Fibroblast of lung (primary cell): ENCODE measurements at regions not wholly inside any gene's neighbourhood (a gene's known extent, or its start where the extent isn't known, plus 50 kb on each side); places are given as distances from the start of the nearest gene placed in this dataset.
"Not testable (repeated sequence)": the region's sequence is repeated elsewhere in the genome, so short reads cannot be mapped to it uniquely, and the experiment has no call there.

Experiments
- DNase-seq, 2 donors: peaks; one replicate each; pipeline versions ENCODE4 v3.0.0 to v3.0.0-alpha.2; 2010; ENCODE audit warnings: low read depth in 2 of 2
- H2AFZ ChIP-seq: 2 replicates; pipeline ENCODE4 v1.5.1; 2012; ENCODE audit warnings: low read length, control low read depth, inconsistent platforms
- H3K27ac ChIP-seq: 2 replicates; pipeline ENCODE4 v1.5.1; 2011; ENCODE audit warnings: low read length, control low read depth; ENCODE audit not compliant: insufficient read depth
- H3K27me3 ChIP-seq: 2 replicates; pipeline ENCODE4 v1.5.1; 2011; ENCODE audit warnings: mild to moderate bottlenecking, low read length; ENCODE audit not compliant: control insufficient read depth, insufficient read depth
- H3K36me3 ChIP-seq: 2 replicates; pipeline ENCODE4 v1.5.1; 2011; ENCODE audit warnings: low read length; ENCODE audit not compliant: control insufficient read depth, insufficient read depth
- H3K4me1 ChIP-seq: 2 replicates; pipeline ENCODE4 v1.5.1; 2011; ENCODE audit warnings: low read length; ENCODE audit not compliant: control insufficient read depth, insufficient read depth; ENCODE audit errors: extremely low read depth
- H3K4me2 ChIP-seq: 2 replicates; pipeline ENCODE4 v1.5.1; 2011; ENCODE audit warnings: low read length, control low read depth; ENCODE audit not compliant: insufficient read depth; ENCODE audit errors: extremely low read depth
- H3K4me3 ChIP-seq, 4 experiments: fragments of 200-600 bp in 1 of 4; sonication (generic) in 1 of 4; replicated peaks in 1 of 4; 2 replicates each; pipeline ENCODE4 v1.5.1; 2011 to 2016; ENCODE audit warnings: low read length in 4 of 4, low read depth in 3 of 4, mild to moderate bottlenecking in 3 of 4, control low read depth in 2 of 4, inconsistent platforms in 1 of 4, mixed read lengths in 1 of 4; ENCODE audit not compliant: insufficient read depth in 1 of 4; ENCODE audit errors: control extremely low read depth in 1 of 4
- H3K79me2 ChIP-seq: 2 replicates; pipeline ENCODE4 v1.5.1; 2012; ENCODE audit warnings: mild to moderate bottlenecking, low read length, inconsistent platforms; ENCODE audit not compliant: control insufficient read depth, insufficient read depth
- H3K9ac ChIP-seq: 2 replicates; pipeline ENCODE4 v1.5.1; 2011; ENCODE audit warnings: mild to moderate bottlenecking, low read length, control low read depth; ENCODE audit not compliant: insufficient read depth
- H3K9me3 ChIP-seq: 2 replicates; pipeline ENCODE4 v1.5.1; 2012; ENCODE audit warnings: low read depth, low read length; ENCODE audit not compliant: control insufficient read depth, insufficient read depth
- H4K20me1 ChIP-seq: 2 replicates; pipeline ENCODE4 v1.5.1; 2011; ENCODE audit warnings: low read length; ENCODE audit not compliant: control insufficient read depth, insufficient read depth; ENCODE audit errors: extremely low read depth
- CTCF ChIP-seq, 2 donors: IDR thresholded peaks in 1 of 2; conservative IDR thresholded peaks in 1 of 2; 1 replicate in 1 of 2; 2 replicates in 1 of 2; pipeline ENCODE4 v1.5.1; 2011 to 2012; ENCODE audit warnings: low read length in 2 of 2, control low read depth in 1 of 2, inconsistent platforms in 1 of 2, low read depth in 1 of 2, mild to moderate bottlenecking in 1 of 2
- EZH2 ChIP-seq: IDR thresholded peaks from 2 replicates; pipeline ENCODE4 v1.5.1; 2012; ENCODE audit warnings: low read length, control low read depth, mild to moderate bottlenecking; ENCODE audit errors: missing control alignments

GRCh38 chr3:110021659-110022058 lies 684.3 kb upstream of the DPPA4 start:
- no peaks in the 10 kb centered on the region for H3K9me3 ChIP-seq
- H3K79me2 ChIP-seq, result no peaks in the 10 kb centered on the region
- no peak overlapping the region for H3K4me2 ChIP-seq
- H4K20me1 ChIP-seq, result no peaks in the 10 kb centered on the region
- H3K27me3 ChIP-seq, result no peaks in the 10 kb centered on the region
- TF ChIP-seq EZH2 (no peak), CTCF (conservative IDR thresholded peaks at IDR 0.05 in 1 of 2, IDR thresholded peaks at IDR 0.05 in 1 of 2; ENCODE audit: low read depth in 1 of 2, low read length in 2 of 2) (no peak)
- no peaks in the 10 kb centered on the region for H3K4me1 ChIP-seq
- H3K36me3 ChIP-seq, result no peaks in the 10 kb centered on the region
- no peak overlapping the region for H3K9ac ChIP-seq
- H3K4me3 ChIP-seq, result no peak overlapping the region
- no peak overlapping the region for H3K27ac ChIP-seq
- DNase-seq, result no peak
- no peak overlapping the region for H2AFZ ChIP-seq

GRCh38 chr3:110023022-110023421 lies 685.7 kb upstream of the DPPA4 start:
- not testable (repeated sequence) for H3K27me3 ChIP-seq, H3K9ac ChIP-seq, H4K20me1 ChIP-seq, H3K4me1 ChIP-seq, H3K36me3 ChIP-seq, H3K9me3 ChIP-seq, H3K4me3 ChIP-seq, H3K79me2 ChIP-seq, H3K27ac ChIP-seq, H3K4me2 ChIP-seq, DNase-seq, H2AFZ ChIP-seq

GRCh38 chr3:110026421-110026820 lies 689.1 kb upstream of the DPPA4 start:
- H4K20me1 ChIP-seq, result no peaks in the 10 kb centered on the region
- no peak overlapping the region for H3K27ac ChIP-seq
- H3K9me3 ChIP-seq, result no peaks in the 10 kb centered on the region
- no peaks in the 10 kb centered on the region for H3K79me2 ChIP-seq
- no peak for DNase-seq
- H3K4me1 ChIP-seq, result no peaks in the 10 kb centered on the region
- H3K4me3 ChIP-seq, result no peak overlapping the region
- TF ChIP-seq CTCF (conservative IDR thresholded peaks at IDR 0.05 in 1 of 2, IDR thresholded peaks at IDR 0.05 in 1 of 2; ENCODE audit: low read depth in 1 of 2, low read length in 2 of 2), result no peak
- no peak for TF ChIP-seq EZH2
- H3K27me3 ChIP-seq, result no peaks in the 10 kb centered on the region
- H3K36me3 ChIP-seq, result no peaks in the 10 kb centered on the region
- no peak overlapping the region for H3K4me2 ChIP-seq
- H2AFZ ChIP-seq, result no peak overlapping the region
- H3K9ac ChIP-seq, result no peak overlapping the region
